Cardiac muscle cell (in vitro differentiated cells and primary cell): ENCODE measurements at regions not wholly inside any gene's neighbourhood (a gene's known extent, or its start where the extent isn't known, plus 50 kb on each side); places are given as distances from the start of the nearest gene placed in this dataset.

Source experiments
- DNase-seq, 2 donors: peaks; one replicate each; pipeline versions ENCODE4 v3.0.0 to v3.0.0-alpha.2; 2010 to 2017; ENCODE audit warnings: low read depth in 1 of 2, low spot score in 1 of 2
- H3K27ac ChIP-seq: fragments of 200-600 bp; sonication (generic); 2 replicates; pipeline ENCODE4 v1.5.1; 2016
- H3K27me3 ChIP-seq: fragments of 200-600 bp; sonication (generic); 2 replicates; pipeline ENCODE4 v1.6.0; 2016; ENCODE audit warnings: control low read depth
- H3K36me3 ChIP-seq: fragments of 200-600 bp; sonication (generic); 2 replicates; pipeline ENCODE4 v1.5.1; 2016; ENCODE audit warnings: control low read depth
- H3K4me1 ChIP-seq: fragments of 200-600 bp; sonication (generic); 2 replicates; pipeline ENCODE4 v1.8.1; 2017; ENCODE audit warnings: low read depth, mild to moderate bottlenecking, mixed run types
- H3K4me3 ChIP-seq: fragments of 200-600 bp; sonication (generic); 2 replicates; pipeline ENCODE4 v1.5.1; 2016; ENCODE audit warnings: mild to moderate bottlenecking
- H3K9me3 ChIP-seq: fragments of 200-600 bp; sonication (generic); 2 replicates; pipeline ENCODE4 v1.5.1; 2017; ENCODE audit warnings: low read depth, mild to moderate bottlenecking, control low read depth
- CTCF ChIP-seq: IDR thresholded peaks from 2 replicates; pipeline ENCODE4 v1.5.1; 2012; ENCODE audit warnings: low read depth, mild to moderate bottlenecking, low read length

- H3K4me3 ChIP-seq = no peak overlapping the region
- no peak for TF ChIP-seq CTCF
- peaks cover 11% of the 10 kb centered on the region for H3K4me1 ChIP-seq
- H3K36me3 ChIP-seq = no peaks in the 10 kb centered on the region
- no peak for DNase-seq
- H3K27me3 ChIP-seq = no peaks in the 10 kb centered on the region
- H3K9me3 ChIP-seq = no peaks in the 10 kb centered on the region
- no peak overlapping the region for H3K27ac ChIP-seq
Observed at GRCh38 chr21:38716942-38717341, 88.8 kb upstream of the ETS2 start.

DNA sequence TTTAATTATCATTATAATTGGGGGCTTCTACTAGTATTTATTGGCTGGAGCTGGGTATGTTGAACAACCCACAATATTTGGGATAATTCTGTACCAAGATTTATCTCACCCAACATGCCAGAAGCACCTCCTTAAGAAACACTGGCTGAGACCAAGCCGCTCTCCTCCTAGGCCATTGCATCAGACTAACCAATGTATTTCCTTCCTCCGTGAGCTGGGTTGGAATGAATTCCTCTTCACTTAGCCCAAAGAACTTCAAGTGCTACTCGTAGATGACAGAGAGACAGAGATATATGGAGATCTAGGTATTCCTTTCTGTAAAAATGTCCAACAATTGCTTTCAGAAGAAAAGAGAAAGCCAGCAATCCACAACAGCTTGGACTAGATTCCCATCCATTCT, 87.2 kb upstream of the ETS2 start:
- Histone ChIP-seq H3K9me3 (no peaks in the 10 kb centered on the region), H3K4me3 (no peak overlapping the region), H3K4me1 (peaks cover 3% of the 10 kb centered on the region), H3K27ac (no peak overlapping the region), H3K36me3 (no peaks in the 10 kb centered on the region), H3K27me3 (no peaks in the 10 kb centered on the region)
- peak in 1 of 2 donors; percentile 42 for DNase-seq
- TF ChIP-seq CTCF = no peak

DNA sequence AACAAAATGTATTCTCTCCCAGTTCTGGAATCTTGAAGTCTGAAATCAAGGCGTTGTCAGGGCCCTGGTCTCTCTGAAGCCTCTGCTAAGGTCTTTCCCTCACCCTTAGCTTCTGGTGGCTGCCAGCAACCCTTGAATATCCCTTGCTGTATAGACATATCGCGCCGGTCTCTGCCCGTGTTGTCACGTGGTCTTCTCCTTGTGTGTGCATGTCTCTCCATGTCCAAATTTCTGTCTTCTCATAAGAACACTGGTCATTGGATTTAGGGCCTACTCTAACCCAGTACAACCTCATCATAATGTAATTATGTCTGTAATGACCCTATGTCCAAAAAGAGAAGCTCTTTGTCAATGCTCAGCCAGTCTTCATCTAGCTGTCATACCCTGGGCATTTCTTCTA, 85.7 kb upstream of the ETS2 start:
- H3K4me1 ChIP-seq = peaks cover 3% of the 10 kb centered on the region
- no peaks in the 10 kb centered on the region for H3K9me3 ChIP-seq
- H3K27me3 ChIP-seq = no peaks in the 10 kb centered on the region
- no peak for DNase-seq
- no peaks in the 10 kb centered on the region for H3K36me3 ChIP-seq
- H3K27ac ChIP-seq = no peak overlapping the region
- no peak overlapping the region for H3K4me3 ChIP-seq
- no peak for TF ChIP-seq CTCF

DNA sequence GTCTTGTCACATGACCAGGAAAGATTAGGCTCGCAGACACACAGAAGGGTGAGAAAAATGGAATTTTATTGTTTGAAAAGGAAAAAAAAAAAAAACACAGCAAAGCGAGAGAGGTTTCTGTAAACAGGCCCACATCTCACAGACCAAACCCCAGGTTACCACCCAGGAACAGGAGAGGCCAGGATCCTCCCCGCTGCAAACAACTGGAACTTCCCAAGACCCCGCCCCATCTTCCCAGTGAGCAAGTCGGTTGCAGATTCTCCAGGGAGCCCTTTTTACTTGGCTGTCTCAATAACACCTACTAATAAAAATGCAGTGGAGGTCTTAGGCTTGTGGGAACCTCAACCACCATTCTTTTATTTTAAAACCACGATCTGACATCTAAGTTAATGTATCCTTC, 84.7 kb upstream of the ETS2 start:
- Histone ChIP-seq H3K4me1 (peaks cover 3% of the 10 kb centered on the region), H3K4me3 (no peak overlapping the region), H3K36me3 (no peaks in the 10 kb centered on the region), H3K27me3 (no peaks in the 10 kb centered on the region), H3K9me3 (no peaks in the 10 kb centered on the region), H3K27ac (no peak overlapping the region)
- TF ChIP-seq CTCF = no peak
- DNase-seq = no peak

GRCh38 chr21:38721958-38722357, 83.8 kb upstream of the ETS2 start:
- no peak for TF ChIP-seq CTCF
- DNase-seq = peak in 1 of 2 donors; percentile 72
- no peak overlapping the region for H3K4me3 ChIP-seq
- H3K27me3 ChIP-seq = no peaks in the 10 kb centered on the region
- peaks cover 3% of the 10 kb centered on the region for H3K4me1 ChIP-seq
- H3K27ac ChIP-seq = no peak overlapping the region
- H3K9me3 ChIP-seq = no peaks in the 10 kb centered on the region
- no peaks in the 10 kb centered on the region for H3K36me3 ChIP-seq
